Tibial nerve (tissue), 4 donors: ENCODE measurements at regions not wholly inside any gene's neighbourhood (a gene's known extent, or its start where the extent isn't known, plus 50 kb on each side); places are given as distances from the start of the nearest gene placed in this dataset.

Experiments
- DNase-seq, 2 donors: peaks; one replicate each; pipeline ENCODE4 v3.0.0-alpha.2; 2019; ENCODE audit warnings: low spot score in 2 of 2
- H3K27ac ChIP-seq, 4 donors: fragments of 200-600 bp; sonication (generic) in 3 of 4; one replicate each; pipeline ENCODE4 v1.5.1; 2017 to 2019; ENCODE audit warnings: mild to moderate bottlenecking in 1 of 4
- H3K27me3 ChIP-seq, 2 donors: fragments of 200-600 bp; sonication (generic) in 1 of 2; one replicate each; pipeline versions ENCODE4 v1.5.1 to v1.6.0; 2017 to 2019
- H3K36me3 ChIP-seq, 3 donors: fragments of 200-600 bp; sonication (generic); one replicate each; pipeline ENCODE4 v1.5.1; 2018 to 2019
- H3K4me1 ChIP-seq, 4 donors: fragments of 200-600 bp; sonication (generic) in 3 of 4; one replicate each; pipeline ENCODE4 v1.5.1; 2017 to 2019
- H3K4me3 ChIP-seq, 4 donors: fragments of 200-600 bp; sonication (generic) in 3 of 4; one replicate each; pipeline ENCODE4 v1.5.1; 2017 to 2019; ENCODE audit warnings: mild to moderate bottlenecking in 1 of 4, moderate library complexity in 1 of 4
- H3K9me3 ChIP-seq, 4 donors: fragments of 200-600 bp; sonication (generic) in 3 of 4; one replicate each; pipeline ENCODE4 v1.5.1; 2017 to 2019
- CTCF ChIP-seq, 5 experiments: fragments of 200-600 bp in 3 of 5; fragments of 450-650 bp in 2 of 5; sonication (generic) in 3 of 5; IDR thresholded peaks; one replicate each; pipeline ENCODE4 v1.5.1; 2016 to 2019; ENCODE audit warnings: antibody characterized with exemption in 5 of 5, mild to moderate bottlenecking in 3 of 5, moderate library complexity in 2 of 5
- EP300 ChIP-seq, 2 donors: sonication (generic); formaldehyde crosslinking; IDR thresholded peaks; one replicate each; pipeline ENCODE4 v1.6.1; 2017; ENCODE audit warnings: antibody characterized with exemption in 2 of 2, mild to moderate bottlenecking in 1 of 2
- POLR2A ChIP-seq, 2 donors: fragments of 450-650 bp; IDR thresholded peaks; one replicate each; pipeline ENCODE4 v1.6.1; 2017; ENCODE audit warnings: antibody characterized with exemption in 2 of 2, mild to moderate bottlenecking in 2 of 2, moderate library complexity in 2 of 2
- WGBS, 2 donors: methylation state at CpG; one replicate each; pipeline ENCODE4 v1.1.5; 2018; 5-methylcytosine and 5-hydroxymethylcytosine counted together

GRCh38 chr9:28121366-28121765 lies 548.1 kb upstream of the C9orf72 start:
- DNase-seq: no peak
- Histone ChIP-seq H3K9me3 (no peaks in the 10 kb centered on the region), H3K27me3 (no peaks in the 10 kb centered on the region), H3K4me1 (no peaks in the 10 kb centered on the region), H3K4me3 (no peak overlapping the region), H3K27ac (no peak overlapping the region), H3K36me3 (no peaks in the 10 kb centered on the region)
- no peak for TF ChIP-seq CTCF (IDR thresholded peaks at IDR 0.05)
- no peak for TF ChIP-seq POLR2A (IDR thresholded peaks at IDR 0.05)
- no peak for TF ChIP-seq EP300 (IDR thresholded peaks at IDR 0.05)
- 19 to 22% methylated on average over 3 of the region's 3 CpGs for WGBS, 2 donors

GRCh38 chr9:28124917-28125316 lies 551.6 kb upstream of the C9orf72 start:
- no peaks in the 10 kb centered on the region for H3K27me3 ChIP-seq
- H3K27ac ChIP-seq: no peak overlapping the region
- TF ChIP-seq EP300 (IDR thresholded peaks at IDR 0.05) (no peak), POLR2A (IDR thresholded peaks at IDR 0.05) (no peak), CTCF (IDR thresholded peaks at IDR 0.05) (no peak)
- H3K4me1 ChIP-seq: no peaks in the 10 kb centered on the region
- H3K4me3 ChIP-seq: no peak overlapping the region
- H3K9me3 ChIP-seq: no peaks in the 10 kb centered on the region
- DNase-seq: no peak
- H3K36me3 ChIP-seq: no peaks in the 10 kb centered on the region

GRCh38 chr9:28127101-28127500 lies 553.8 kb upstream of the C9orf72 start:
- no peaks in the 10 kb centered on the region for H3K4me1 ChIP-seq
- no peaks in the 10 kb centered on the region for H3K9me3 ChIP-seq
- no peak overlapping the region for H3K4me3 ChIP-seq
- H3K27me3 ChIP-seq: no peaks in the 10 kb centered on the region
- TF ChIP-seq EP300 (IDR thresholded peaks at IDR 0.05): no peak
- TF ChIP-seq POLR2A (IDR thresholded peaks at IDR 0.05): no peak
- TF ChIP-seq CTCF (IDR thresholded peaks at IDR 0.05): no peak
- no peaks in the 10 kb centered on the region for H3K36me3 ChIP-seq
- 60% methylated on average over 3 of the region's 3 CpGs for WGBS, 2 donors
- DNase-seq: no peak
- no peak overlapping the region for H3K27ac ChIP-seq

- peaks cover 0 to 3% (median 0%) of the 10 kb centered on the region in 4 donors for H3K4me1 ChIP-seq
- H3K27ac ChIP-seq: no peak overlapping the region
- no peak for DNase-seq
- no peaks in the 10 kb centered on the region for H3K9me3 ChIP-seq
- no peak overlapping the region for H3K4me3 ChIP-seq
- TF ChIP-seq EP300 (IDR thresholded peaks at IDR 0.05) (no peak), POLR2A (IDR thresholded peaks at IDR 0.05) (no peak), CTCF (IDR thresholded peaks at IDR 0.05) (no peak)
- WGBS, 2 donors: 79% methylated on average over 8 of the region's 8 CpGs
- no peaks in the 10 kb centered on the region for H3K36me3 ChIP-seq
- no peaks in the 10 kb centered on the region for H3K27me3 ChIP-seq
Measured at GRCh38 chr9:28134446-28134976, 561.2 kb upstream of the C9orf72 start.

GRCh38 chr9:28135549-28135948 lies 562.3 kb upstream of the C9orf72 start:
- 24 to 33% methylated on average over 2 of the region's 2 CpGs for WGBS, 2 donors
- TF ChIP-seq CTCF (IDR thresholded peaks at IDR 0.05): no peak
- Histone ChIP-seq H3K4me1 (peaks cover 0 to 3% (median 0%) of the 10 kb centered on the region in 4 donors), H3K36me3 (no peaks in the 10 kb centered on the region), H3K27ac (no peak overlapping the region), H3K4me3 (no peak overlapping the region), H3K27me3 (no peaks in the 10 kb centered on the region), H3K9me3 (no peaks in the 10 kb centered on the region)
- no peak for DNase-seq
